Activated CD4-positive, alpha-beta T cell treated with anti-CD3 and anti-CD28 coated beads for 48 hours (primary cell): ENCODE measurements at regions not wholly inside any gene's neighbourhood (a gene's known extent, or its start where the extent isn't known, plus 50 kb on each side); places are given as distances from the start of the nearest gene placed in this dataset.

Source experiments
- DNase-seq: peaks from one replicate; pipeline ENCODE4 v3.0.0-alpha.2; 2020

DNA sequence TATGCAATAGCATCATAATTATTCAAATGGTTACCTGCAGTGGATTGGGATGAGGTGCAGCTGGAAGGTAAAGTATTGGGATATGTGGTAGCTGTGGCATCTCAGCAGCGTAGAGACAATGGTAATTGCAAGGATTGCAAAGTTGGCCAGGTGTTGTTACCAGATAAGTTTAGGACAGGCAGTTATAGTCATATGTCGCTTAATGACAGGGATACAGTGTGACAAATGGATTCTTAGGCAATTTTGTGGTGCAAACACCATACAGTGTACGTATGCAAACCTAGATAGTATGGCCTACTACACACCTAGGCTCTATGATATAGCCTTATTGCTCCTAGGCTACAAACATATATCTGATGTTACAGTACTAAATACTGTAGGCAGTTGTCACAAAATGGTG, 163.5 kb upstream of the LYZL2 start:
- DNase-seq, result no peak

DNA sequence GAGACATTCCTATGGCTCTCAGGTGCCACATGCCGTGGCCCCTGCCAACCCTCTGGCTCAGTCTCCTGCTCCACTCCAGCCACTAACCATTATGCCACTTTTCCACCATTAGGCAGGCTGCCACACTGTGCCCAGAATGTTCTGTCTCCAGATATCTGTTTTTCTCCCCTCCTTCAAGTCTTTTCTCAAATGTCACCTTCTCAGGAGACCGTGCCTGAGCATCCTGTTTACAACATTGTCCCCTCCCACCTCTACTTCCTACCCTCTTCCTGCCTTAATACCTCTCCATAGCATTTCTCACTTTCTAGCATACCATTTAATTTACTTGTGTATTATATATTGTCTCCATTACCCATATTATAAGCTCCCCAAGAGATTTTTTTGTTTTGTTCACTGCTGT, 162.5 kb upstream of the LYZL2 start:
- DNase-seq, result no peak

DNA sequence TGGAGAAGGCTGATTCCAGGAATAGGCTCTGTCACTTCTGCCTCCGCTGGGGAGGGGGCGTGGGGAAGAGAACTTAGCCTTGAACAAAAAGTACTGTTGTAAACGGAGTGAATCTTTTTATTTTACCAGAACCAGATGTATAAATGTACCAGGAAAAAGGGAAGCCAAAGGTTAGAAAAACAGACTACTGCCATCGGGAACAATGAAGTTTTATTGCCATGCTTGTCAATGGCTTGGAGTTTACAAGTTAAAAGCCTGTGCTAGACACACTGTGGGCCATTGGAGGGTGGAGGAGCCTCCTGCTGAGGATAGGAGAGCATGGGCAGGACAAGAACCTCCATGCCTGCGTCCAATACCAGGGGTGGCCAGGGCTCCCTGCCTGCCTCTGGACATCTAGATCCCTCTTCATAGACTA, 161.7 kb upstream of the LYZL2 start:
- no peak for DNase-seq

DNA sequence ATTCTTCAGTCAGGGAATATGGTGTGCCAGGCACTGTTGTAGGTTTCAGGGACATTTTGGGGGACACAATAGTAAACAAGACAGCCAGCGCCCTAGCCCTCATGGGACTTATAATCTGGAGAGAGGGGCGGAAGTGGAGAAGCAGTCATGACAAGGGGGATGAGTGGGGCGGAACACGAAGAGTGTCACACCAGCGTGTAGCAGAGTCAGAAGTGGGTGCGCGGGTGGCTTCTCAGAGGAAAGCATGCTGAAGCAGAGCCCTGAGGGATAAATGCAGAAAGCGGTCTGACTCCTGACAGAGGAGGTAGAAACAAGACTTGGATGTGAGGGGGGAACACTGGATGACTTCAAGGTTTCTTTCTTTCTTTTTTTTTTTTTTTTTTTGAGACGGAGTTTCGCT, 160.3 kb upstream of the LYZL2 start:
- DNase-seq, result peak; percentile 24

DNA sequence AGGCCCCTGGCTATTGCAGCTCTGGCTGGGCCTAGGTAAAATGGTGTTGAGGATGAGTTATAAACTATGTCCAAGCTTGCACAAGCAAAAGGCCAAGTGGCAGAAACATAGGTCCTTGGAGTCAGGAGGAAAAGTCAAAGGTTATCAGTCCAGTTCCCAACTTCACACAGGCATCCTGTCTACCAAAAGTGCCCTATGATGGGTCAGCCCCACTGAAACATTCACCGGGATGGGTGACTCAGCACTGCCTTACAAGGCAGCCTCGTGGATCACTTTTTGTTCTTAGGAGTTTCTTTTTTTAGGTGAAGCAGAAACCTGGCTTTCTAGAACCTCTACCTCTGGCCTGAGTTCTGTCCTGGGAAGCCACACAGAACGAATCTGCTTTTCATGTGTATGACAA, 158.8 kb upstream of the LYZL2 start:
- DNase-seq, result peak; percentile 26

DNA sequence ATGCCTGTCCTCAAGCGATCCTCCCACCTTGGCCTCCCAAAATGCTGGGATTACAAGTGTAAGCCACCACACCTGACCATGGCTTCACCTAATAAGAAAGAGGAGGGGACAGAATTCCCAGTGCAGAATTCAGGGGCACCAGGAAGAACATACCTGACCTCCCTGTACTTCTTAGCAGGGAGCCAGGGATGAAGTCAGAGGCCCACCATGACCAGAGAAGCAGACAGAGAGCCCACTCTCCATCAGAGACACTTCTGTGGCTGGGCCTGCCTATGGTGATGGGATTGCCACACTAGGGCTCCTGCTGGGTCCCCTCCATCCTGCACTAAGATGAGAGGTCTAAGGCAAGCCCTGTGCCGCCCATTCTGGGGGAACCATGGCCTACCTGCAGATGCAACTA, 157.4 kb upstream of the LYZL2 start:
- no peak for DNase-seq

DNA sequence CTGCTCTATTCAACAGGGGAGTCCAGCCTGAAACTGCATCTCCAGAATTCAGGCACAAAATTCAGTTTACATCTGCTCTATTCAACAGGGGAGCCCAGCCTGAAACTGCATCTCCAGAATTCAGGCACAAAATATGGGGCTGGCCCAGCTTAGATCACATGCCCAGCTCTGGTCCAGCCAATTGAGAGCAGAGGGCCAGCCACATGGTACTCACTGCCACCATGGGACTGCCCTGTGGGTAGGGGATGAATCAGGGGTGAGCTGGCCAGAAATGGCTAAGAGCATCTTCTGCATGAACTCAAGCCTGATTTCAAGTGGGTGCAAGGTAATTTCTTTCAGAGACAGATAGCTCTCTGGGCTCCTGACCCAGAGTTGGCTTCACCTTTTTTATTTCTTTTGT, 156.6 kb upstream of the LYZL2 start:
- DNase-seq, result peak; percentile 18

DNA sequence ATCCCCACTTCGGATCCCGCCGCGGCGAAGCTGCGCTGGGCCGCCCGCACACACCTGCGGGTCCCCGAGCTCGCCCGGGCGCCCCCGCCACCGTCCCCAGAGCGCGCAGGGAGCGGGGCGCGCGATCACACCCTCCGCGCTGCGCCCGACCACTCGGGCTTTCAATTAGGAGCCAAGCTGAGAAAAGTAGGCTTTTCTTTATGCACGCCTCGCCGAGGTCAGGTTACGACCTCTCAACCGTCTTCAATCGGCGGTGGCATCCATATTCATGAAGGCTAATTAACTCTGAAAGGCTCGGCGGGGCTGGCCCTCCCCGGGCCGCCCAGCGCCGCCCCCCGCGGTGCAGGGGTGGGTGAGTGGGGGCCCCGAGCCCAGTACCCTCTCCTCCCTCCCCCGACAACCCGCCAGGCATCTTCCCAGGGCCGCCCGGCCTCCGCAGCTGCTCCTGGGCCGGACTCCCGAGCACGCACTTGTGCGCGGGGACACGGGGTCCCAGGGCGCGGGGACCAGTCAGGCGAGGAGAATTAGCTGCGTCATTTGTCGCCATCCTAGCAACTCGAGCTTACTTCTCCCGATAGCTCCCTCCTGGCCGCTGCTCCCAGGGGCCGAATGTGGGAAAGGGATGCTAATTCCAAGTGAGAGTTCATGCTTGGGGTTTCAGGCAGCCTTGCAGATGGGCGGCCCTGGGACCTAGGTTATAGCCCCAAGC, 155.5 kb upstream of the LYZL2 start:
- DNase-seq, result peak; percentile 24

DNA sequence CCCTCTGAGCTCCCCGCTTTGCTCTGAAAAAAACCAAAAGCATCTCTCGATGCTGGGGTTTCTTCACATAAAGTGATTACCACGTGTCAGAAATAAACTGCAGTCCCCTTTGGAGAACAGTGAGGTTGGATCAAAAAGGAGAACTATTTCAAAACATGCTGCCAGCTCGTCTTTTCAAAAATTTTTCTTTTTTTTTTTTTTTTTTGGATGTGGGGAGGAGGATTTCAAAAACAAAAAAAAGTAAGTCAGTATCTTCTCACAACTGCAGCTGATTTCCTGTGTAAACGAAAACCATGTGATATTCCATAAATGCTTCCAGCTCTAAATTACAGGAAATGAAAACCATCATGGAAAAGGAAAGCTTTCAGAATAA, 155.0 kb upstream of the LYZL2 start:
- DNase-seq, result no peak

DNA sequence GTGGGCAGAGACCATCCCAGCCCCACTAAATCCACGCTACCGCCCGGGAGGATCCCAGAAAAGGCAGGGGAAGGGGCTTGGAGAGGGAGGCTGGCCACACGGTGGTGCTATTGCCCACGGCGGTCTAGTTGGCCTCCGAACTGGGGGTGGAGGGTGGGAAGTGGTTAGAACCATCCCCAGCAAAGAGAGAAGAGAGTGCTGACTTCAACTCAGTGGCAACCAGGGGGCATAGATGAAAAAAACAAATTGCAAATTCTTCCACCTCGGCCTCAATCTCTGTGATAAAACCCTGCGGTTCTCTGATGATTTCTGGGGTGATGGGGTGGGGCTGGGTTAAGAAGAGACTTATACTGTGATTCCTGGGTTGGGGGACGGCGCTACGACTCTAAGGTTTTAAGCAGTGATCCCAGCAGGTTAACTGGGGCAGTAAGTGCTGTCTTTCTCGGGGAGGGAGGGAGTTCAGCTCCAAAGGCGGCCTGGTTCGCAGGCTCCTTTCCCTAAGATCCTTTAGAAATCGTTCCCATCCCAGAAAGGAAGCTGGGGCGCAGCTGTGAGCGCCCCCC, 154.5 kb upstream of the LYZL2 start:
- DNase-seq, result peak; percentile 89

DNA sequence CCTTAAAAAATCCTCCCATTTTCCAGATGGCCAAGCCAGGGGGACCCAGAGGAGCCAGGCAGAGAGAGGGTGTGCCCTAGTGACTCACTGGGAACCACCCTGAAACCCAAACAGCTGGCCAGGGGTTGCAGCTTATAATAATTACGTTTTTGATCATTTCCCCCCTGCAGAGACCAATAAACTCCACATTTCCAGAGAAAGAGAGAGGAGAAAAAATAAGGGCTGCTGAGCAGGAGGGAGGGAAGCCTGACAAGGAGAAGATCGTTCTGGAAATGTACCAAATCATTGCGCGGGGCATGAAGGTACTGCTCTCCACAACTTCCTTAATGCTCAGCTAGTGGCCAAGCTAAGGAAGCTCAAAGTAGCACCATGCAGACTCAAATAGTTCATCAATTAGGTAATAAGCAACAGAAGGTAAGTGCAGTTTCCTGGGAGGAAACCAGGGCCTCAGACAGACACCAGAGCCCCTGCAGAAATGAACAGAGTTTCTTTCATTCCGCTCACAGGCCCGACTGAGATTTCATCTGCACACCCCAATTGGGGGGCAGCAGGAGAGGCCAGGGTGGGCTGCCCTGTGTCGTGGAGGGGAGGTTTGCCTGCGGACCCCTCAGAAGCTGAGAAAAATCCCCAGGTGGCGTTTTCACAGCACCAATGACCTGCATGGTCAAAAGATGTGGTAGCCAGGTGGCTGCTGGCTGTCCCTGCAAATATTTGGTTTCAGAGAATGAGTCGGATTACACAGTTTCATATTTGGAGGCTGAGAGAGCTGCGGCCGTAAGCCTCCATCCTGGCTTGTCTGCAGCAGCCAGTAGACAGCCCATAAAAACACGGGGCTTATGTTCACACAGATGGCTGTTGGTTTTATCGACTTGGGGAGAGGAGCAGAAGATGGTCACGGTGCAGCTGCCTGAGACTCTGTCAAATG, 153.2 kb upstream of the LYZL2 start:
- DNase-seq, result no peak

DNA sequence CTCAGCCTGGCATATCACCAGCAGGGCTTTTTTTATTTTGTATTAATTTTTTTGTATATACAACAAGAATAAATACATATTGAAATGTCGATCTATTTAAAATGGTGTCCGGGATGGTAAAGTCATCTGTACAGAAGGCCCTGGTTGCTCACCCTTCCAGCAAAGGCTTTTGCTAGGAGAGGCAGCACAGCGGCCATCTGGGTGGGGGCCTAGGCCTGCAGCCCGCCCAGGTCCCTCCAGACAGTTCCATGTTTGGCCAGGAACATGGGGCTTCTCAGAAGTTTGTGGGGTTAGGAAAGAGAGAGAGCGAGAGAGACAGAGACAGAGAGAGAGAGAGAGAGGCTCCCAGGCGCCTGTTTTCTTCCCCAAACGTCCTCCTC, 152.6 kb upstream of the LYZL2 start:
- DNase-seq, result no peak

DNA sequence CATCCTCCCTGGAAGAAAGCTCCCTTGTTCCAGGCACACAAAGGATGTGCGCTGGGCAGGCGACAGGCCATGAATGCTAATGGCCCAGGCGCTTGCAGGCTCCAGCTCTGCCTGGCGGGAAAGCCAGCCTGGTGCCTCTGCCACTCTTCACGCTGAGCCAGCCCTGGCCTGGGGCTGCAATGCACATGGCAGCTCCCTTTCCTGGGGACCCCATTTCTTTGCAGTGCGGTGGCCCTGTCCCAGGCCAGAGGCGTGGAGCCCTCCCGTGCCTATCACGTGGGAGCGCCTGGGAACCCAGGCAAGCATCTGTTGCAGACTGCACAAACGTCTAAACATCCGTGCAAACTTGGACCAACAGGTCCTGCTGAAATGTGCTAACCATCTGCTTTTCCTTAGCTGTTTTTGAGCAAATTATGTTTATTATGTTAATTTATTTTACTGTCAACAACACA, 152.1 kb upstream of the LYZL2 start:
- no peak for DNase-seq

DNA sequence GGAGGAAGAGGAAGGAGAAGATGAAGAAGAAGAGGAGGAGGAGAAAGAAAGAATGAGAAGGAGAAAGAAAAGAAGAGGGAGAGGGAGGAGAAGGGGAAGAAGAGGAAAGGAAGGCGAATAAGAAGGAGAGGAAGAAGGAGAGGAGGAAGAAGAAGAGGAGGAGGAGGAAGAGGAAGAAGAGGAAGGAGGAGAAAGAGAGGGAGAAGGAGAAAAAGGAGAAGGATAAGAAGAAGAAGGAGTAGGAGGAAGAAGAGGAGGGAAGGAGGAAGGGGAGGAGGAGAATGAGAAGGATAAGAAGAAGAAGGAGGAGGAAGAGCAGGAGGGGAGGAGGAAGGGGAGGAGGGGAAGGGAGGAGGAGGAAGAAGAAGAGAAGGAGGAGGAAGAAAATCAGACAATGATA, 149.2 kb upstream of the LYZL2 start:
- no peak for DNase-seq

DNA sequence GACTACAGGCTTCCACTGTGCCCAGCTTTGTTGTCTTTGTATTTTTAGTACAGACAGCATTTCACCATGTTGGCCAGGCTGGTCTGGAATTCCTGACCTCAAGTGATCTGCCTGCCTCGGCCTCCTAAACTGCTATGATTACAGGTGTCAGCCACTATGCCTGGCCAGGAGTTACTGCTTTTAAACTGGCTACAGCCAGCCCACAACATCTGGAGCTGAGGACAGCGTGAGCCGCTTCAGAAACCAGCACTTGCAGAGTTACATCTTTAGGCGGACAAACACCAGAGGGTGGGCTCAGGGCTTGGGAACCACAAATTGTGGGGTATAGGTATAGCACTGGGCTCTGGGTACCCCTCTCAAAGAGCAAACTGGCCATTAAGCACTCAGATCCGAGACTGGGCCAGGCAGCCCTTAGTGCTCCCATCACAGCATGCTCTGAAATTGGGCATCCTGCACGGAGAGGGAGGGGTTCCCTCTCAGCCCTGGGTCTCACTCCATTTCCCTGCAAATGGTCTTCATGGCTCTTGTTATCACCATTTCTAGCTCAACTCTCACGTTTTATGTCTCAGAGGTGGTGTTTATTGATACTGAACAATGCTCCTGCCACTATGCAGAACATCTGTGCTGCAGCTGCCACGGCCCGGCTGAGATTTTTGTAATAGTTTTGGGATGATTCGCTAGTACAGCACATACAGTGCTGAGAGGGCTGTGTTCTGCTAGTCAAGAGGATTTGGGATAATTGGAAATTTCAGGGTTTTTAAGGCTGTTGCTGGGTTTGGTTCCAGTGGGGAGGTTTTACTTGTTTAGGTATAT, 146.4 kb upstream of the LYZL2 start:
- DNase-seq, result no peak

DNA sequence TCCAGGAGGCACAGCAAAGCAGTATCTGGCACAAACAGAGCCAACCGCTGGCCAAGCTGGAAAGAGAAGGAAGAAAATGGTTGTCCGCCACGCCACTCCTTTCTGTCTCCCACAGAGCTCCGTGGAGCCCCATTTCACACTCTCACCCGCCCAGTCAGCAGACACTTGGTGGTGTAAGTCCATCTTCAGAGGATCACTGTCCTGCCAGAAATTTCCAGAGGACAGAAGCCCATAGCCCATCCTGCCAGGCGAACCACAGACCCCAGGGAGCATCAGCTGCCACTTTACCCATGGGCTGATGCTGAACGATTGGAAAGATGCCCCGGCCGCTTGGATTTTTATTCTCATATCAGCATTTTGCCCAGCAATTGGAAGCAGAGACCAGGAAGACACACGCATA, 144.7 kb upstream of the LYZL2 start:
- no peak for DNase-seq

DNA sequence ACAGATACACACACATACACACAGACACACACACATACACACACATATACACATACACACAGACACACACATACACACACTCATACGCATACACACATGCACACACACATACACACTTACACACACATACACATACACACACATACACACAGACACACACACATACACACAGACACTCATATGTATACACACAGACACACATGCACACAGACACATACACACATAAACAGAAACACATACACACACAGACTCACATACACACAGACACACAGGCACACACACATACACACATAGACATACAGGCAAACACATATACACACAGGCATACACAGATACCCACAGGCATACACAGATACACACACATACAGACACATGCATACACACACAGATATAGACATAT, 143.9 kb upstream of the LYZL2 start:
- DNase-seq, result no peak

DNA sequence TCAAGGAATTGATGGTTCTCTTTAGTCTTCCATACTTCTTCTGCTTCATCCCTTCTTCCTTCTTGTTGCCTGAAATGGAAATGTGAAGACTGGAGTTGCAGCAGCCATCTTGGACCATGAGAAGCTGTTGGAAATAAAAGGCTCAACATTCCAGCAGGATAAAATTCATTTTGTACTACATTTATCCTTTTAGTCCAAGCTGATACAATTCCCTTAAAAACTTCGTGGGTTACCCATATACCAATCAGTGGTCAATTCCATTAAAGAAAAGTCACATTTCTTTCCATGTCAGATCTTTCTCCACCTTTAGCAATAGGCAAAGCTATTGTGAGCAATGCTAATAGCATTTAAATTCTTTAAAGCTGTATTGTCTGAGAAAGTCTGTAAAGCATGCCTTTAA, 141.3 kb upstream of the LYZL2 start:
- no peak for DNase-seq

DNA sequence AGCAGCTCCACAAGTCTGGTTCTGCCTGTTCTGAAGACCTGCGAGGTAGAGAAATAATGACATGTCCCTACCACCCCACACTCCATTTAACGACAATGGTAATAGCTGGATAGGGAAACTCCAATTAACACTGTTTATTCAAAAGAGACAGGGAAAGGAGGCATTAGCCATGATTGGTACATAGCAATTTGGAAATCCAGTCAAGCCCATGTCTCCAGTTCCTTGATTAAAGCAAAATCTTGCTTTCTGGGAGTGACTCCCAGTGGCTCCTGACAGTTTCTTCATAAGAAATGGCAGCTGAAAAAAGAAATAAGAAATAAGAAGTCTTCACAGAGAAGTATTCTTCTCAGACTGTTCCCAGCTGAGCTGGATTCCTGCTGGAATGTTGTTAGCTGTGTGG, 140.7 kb upstream of the LYZL2 start:
- no peak for DNase-seq

DNA sequence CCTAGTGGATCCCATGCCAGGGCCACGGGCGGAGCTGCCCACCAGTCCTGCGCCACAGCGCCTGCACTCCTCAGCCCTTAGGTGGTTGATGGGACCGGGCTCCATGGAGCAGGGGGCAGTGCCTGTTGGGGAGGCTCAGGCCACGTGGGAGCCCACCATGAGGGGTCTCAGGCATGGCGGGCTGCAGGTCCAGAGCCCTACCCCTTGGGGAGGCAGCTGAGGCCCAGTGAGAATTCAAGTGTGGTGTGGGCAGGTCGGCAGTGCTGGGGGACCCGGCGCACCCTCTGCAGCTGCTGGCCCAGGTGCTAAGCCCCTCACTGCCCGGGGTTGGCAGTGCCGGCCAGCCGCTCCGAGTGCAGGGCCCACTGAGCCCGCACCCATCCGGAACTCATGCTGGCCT, 139.8 kb upstream of the LYZL2 start:
- no peak for DNase-seq

DNA sequence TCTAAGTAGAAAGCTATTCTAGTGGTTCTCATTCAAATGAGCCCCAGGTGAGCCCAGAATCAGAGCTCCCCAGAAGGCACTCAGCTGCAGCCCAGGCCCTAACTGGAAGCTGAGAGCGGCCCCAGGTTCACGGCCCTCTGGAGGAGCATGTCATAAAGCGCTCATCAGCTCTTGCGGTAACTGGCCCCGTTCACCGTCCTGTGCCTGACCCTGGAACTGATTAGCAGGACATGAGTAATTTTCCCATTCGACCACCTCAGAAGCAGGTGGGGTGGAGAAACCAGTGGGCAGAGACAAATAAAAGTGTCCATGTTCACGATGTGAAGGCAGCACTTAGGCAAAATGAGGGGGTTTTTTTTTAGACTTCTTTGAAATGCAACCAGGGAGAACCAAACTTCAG, 136.1 kb upstream of the LYZL2 start:
- no peak for DNase-seq

DNA sequence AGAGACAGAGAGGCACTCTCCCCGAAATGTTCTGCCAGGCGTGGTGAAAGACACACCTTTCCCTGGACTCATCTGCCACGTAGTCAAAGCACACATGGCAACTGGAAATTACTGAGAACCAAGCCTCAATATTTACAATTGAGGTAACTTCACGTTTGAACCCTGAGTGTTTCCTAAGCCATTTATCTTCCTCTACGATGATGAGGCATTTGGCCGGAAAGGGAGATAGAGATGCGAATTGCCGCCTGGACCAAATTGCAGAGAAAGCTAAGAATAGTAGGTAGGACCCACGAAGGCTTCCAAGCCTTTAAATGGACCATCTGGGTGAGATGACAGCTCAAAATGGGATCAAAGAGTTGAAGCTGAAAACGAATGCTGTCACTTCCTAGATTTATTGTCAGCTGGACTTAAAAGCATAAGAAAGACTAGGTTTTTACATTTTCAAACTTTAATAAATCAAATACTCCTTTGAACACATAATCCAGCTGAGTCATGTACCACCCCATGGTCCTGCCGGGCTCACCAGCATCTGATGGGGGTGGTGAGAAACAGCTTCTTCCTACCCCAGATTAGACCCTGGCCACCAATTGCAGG, 135.6 kb upstream of the LYZL2 start:
- no peak for DNase-seq

DNA sequence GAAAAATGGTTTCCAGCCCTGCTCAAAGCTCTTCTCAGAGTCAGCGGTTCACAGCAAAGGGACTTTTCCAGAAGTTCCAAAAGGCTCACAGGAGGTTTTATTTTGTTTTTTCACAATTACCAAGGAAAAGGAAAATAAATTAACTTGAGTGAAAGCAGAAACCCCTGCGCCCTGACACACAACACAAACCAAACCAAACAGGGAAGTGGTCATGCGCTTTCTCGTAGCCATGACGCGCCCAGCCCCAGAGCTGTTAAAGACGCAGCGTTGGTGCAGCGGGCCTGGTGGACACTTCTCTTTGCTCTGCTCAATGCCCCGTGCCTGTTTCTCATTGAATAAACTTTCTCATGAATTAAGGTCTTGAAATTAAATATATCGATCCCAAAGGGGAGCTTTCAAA, 134.4 kb upstream of the LYZL2 start:
- no peak for DNase-seq
